Neural crest cell (in vitro differentiated cells): ENCODE measurements at regions not wholly inside any gene's neighbourhood (a gene's known extent, or its start where the extent isn't known, plus 50 kb on each side); places are given as distances from the start of the nearest gene placed in this dataset.

Experiments used
- DNase-seq: peaks from one replicate; pipeline ENCODE4 v3.0.0; 2021; ENCODE audit warnings: low read depth, mixed read lengths, low spot score
- H3K27ac Mint-ChIP-seq: one replicate; pipeline ENCODE4 v1.8.0; 2021; ENCODE audit warnings: mild to moderate bottlenecking, mixed read lengths; ENCODE audit not compliant: unreplicated experiment
- H3K27me3 Mint-ChIP-seq: 2 replicates; pipeline ENCODE4 v1.8.0; 2021; ENCODE audit warnings: low read depth, mild to moderate bottlenecking, mixed read lengths
- H3K36me3 Mint-ChIP-seq: 2 replicates; pipeline ENCODE4 v1.8.0; 2021; ENCODE audit warnings: low read depth, mild to moderate bottlenecking, mixed read lengths
- H3K4me1 Mint-ChIP-seq: 2 replicates; pipeline ENCODE4 v1.8.0; 2021; ENCODE audit warnings: mixed read lengths
- H3K4me3 Mint-ChIP-seq: one replicate; pipeline ENCODE4 v1.8.0; 2021; ENCODE audit warnings: mild to moderate bottlenecking, mixed read lengths
- H3K9me3 Mint-ChIP-seq: 2 replicates; pipeline ENCODE4 v1.8.0; 2021; ENCODE audit warnings: mixed read lengths
- TF ChIP-seq, protein P1 (sequence below): fragments of 200-600 bp; sonication (generic); conservative IDR thresholded peaks from 2 replicates; pipeline ENCODE4 v1.5.0; 2021; ENCODE audit warnings: antibody characterized with exemption, mild to moderate bottlenecking

DNA sequence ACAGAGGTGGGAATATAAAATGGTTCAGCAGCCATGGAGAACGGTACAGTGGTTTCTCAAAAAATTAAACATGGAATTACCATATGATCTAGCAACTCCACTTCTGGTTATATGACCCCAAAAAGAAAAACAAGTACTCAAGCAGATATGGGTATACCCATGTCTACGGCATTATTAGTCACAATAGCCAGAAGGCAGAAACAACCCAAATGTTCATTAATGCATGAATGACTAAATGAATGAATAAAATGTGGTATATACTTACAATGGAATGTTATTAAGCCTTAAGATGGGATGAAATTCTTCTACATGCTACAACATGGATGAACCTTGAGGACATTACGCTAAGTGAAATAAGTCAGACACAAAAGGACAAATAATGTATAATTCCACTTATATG lies 141.3 kb upstream of the FOXN2 start:
- no peaks in the 10 kb centered on the region for H3K9me3 Mint-ChIP-seq
- no peaks in the 10 kb centered on the region for H3K27me3 Mint-ChIP-seq
- no peaks in the 10 kb centered on the region for H3K36me3 Mint-ChIP-seq
- TF ChIP-seq, protein P1, sequence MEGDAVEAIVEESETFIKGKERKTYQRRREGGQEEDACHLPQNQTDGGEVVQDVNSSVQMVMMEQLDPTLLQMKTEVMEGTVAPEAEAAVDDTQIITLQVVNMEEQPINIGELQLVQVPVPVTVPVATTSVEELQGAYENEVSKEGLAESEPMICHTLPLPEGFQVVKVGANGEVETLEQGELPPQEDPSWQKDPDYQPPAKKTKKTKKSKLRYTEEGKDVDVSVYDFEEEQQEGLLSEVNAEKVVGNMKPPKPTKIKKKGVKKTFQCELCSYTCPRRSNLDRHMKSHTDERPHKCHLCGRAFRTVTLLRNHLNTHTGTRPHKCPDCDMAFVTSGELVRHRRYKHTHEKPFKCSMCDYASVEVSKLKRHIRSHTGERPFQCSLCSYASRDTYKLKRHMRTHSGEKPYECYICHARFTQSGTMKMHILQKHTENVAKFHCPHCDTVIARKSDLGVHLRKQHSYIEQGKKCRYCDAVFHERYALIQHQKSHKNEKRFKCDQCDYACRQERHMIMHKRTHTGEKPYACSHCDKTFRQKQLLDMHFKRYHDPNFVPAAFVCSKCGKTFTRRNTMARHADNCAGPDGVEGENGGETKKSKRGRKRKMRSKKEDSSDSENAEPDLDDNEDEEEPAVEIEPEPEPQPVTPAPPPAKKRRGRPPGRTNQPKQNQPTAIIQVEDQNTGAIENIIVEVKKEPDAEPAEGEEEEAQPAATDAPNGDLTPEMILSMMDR: no peak
- no peak overlapping the region for H3K4me3 Mint-ChIP-seq
- DNase-seq: no peak
- peaks cover 10% of the 10 kb centered on the region for H3K4me1 Mint-ChIP-seq
- H3K27ac Mint-ChIP-seq: no peak overlapping the region

DNA sequence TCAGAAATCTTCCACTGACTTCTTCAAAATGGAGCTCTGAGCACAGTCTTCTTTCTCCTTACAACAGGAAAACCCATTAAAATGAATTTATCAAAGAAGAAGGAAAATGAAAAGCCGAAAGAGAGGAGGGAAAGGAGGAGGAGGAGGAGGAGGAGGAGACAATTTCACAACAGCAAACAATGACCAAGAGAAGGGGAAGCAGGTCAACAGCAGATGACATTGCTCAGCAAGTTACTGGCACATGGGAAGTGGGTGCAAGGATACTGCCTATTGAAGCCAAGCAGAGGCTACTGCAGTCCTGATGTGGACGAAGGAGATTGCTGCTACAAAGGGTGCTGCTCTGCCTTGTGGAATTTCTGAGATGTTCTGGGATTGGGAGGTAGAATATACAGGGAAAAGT lies 140.0 kb upstream of the FOXN2 start:
- Mint-ChIP-seq H3K4me3 (no peak overlapping the region), H3K4me1 (peaks cover 10% of the 10 kb centered on the region), H3K27me3 (no peaks in the 10 kb centered on the region), H3K27ac (no peak overlapping the region), H3K9me3 (no peaks in the 10 kb centered on the region), H3K36me3 (no peaks in the 10 kb centered on the region)
- TF ChIP-seq, protein P1: no peak
- no peak for DNase-seq

- DNase-seq: no peak
- Mint-ChIP-seq H3K27ac (no peak overlapping the region), H3K9me3 (no peaks in the 10 kb centered on the region), H3K27me3 (no peaks in the 10 kb centered on the region), H3K36me3 (no peaks in the 10 kb centered on the region), H3K4me1 (peaks cover 10% of the 10 kb centered on the region), H3K4me3 (no peak overlapping the region)
- TF ChIP-seq, protein P1: no peak
Observed at GRCh38 chr2:48175254-48175653, 139.2 kb upstream of the FOXN2 start.

- no peak overlapping the region for H3K4me3 Mint-ChIP-seq
- H3K27me3 Mint-ChIP-seq: no peaks in the 10 kb centered on the region
- DNase-seq: no peak
- H3K9me3 Mint-ChIP-seq: no peaks in the 10 kb centered on the region
- H3K36me3 Mint-ChIP-seq: no peaks in the 10 kb centered on the region
- TF ChIP-seq, protein P1: no peak
- H3K27ac Mint-ChIP-seq: no peak overlapping the region
- peaks cover 10% of the 10 kb centered on the region for H3K4me1 Mint-ChIP-seq
Observed at GRCh38 chr2:48175656-48176055, 138.8 kb upstream of the FOXN2 start.

DNA sequence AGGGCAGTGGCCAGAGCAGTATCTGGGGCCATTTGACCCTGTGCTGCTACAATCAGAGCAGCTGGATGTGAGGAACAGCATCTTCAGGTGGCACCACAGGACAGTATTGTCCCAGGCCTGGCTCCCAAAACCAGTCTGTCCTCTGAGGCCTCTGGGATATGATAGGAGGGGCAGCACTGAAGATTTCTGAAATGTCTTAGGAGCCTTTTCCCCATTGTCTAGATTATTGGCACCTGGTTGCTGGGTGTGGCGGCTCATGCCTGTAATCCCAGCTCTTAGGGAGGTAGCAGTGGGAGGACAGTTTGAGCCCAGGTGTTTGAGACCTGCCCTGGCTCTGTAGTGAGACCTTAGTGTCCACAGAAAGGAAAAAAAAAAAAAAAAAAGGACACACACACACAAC lies 137.6 kb upstream of the FOXN2 start:
- Mint-ChIP-seq H3K4me3 (no peak overlapping the region), H3K27me3 (no peaks in the 10 kb centered on the region), H3K4me1 (peaks cover 4% of the 10 kb centered on the region), H3K9me3 (no peaks in the 10 kb centered on the region), H3K36me3 (no peaks in the 10 kb centered on the region), H3K27ac (no peak overlapping the region)
- no peak for DNase-seq
- TF ChIP-seq, protein P1: no peak

GRCh38 chr2:48178611-48179010 lies 135.9 kb upstream of the FOXN2 start:
- Mint-ChIP-seq H3K9me3 (no peaks in the 10 kb centered on the region), H3K27ac (no peak overlapping the region), H3K4me3 (no peak overlapping the region), H3K4me1 (no peaks in the 10 kb centered on the region), H3K27me3 (no peaks in the 10 kb centered on the region), H3K36me3 (no peaks in the 10 kb centered on the region)
- TF ChIP-seq, protein P1: no peak
- DNase-seq: no peak
